OCI-LY1 (cell line): ENCODE measurements at regions not wholly inside any gene's neighbourhood (a gene's known extent, or its start where the extent isn't known, plus 50 kb on each side); places are given as distances from the start of the nearest gene placed in this dataset.

Source experiments
- EZH2 ChIP-seq: fragments of 200-600 bp; sonication (generic), shearing (Covaris generic); IDR thresholded peaks from 2 replicates; pipeline ENCODE4 v1.8.0; 2017; ENCODE audit warnings: borderline replicate concordance, mixed run types, mild to moderate bottlenecking, antibody characterized with exemption, low read length, moderate library complexity, mixed read lengths
- TF ChIP-seq, protein P1 (sequence below): fragments of 200-600 bp; sonication (generic), shearing (Covaris generic); IDR thresholded peaks from 2 replicates; pipeline ENCODE4 v1.5.1; 2017; ENCODE audit warnings: mild to moderate bottlenecking, antibody characterized with exemption, low read length, moderate library complexity, mixed read lengths

DNA sequence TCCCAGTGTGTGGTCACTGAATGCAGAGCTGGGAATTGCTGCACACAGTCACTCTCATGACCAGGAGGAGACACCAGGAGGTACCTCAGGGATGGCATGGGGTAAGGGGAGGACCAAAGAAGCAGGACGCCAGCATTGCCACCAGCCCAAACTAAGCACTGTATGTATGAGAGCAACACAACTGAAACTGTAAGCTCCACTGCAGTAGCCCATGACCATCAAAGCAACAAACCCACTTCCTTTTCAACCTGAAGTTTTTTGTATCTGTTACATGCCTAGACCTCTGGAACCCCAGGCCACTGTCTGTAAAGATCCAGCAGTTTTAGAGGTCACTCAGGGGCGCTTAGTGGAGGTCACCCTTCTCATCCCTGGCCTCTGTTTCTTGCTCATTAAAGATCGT, 164.3 kb downstream of the SETD4 start:
- TF ChIP-seq, protein P1, sequence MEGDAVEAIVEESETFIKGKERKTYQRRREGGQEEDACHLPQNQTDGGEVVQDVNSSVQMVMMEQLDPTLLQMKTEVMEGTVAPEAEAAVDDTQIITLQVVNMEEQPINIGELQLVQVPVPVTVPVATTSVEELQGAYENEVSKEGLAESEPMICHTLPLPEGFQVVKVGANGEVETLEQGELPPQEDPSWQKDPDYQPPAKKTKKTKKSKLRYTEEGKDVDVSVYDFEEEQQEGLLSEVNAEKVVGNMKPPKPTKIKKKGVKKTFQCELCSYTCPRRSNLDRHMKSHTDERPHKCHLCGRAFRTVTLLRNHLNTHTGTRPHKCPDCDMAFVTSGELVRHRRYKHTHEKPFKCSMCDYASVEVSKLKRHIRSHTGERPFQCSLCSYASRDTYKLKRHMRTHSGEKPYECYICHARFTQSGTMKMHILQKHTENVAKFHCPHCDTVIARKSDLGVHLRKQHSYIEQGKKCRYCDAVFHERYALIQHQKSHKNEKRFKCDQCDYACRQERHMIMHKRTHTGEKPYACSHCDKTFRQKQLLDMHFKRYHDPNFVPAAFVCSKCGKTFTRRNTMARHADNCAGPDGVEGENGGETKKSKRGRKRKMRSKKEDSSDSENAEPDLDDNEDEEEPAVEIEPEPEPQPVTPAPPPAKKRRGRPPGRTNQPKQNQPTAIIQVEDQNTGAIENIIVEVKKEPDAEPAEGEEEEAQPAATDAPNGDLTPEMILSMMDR, result no peak
- no peak for TF ChIP-seq EZH2
